PC-9 (cell line): ENCODE measurements at regions not wholly inside any gene's neighbourhood (a gene's known extent, or its start where the extent isn't known, plus 50 kb on each side); places are given as distances from the start of the nearest gene placed in this dataset.

Source experiments
- EZH2 ChIP-seq: fragments of 200-600 bp; sonication (generic); IDR thresholded peaks from 2 replicates; pipeline ENCODE4 v1.8.0; 2017; ENCODE audit warnings: antibody characterized with exemption, low read depth
- TF ChIP-seq, protein P1 (sequence below): fragments of 200-600 bp; sonication (generic); conservative IDR thresholded peaks from 2 replicates; pipeline ENCODE4 v1.6.1; 2017; ENCODE audit warnings: mixed run types, antibody characterized with exemption, mild to moderate bottlenecking, moderate library complexity

DNA sequence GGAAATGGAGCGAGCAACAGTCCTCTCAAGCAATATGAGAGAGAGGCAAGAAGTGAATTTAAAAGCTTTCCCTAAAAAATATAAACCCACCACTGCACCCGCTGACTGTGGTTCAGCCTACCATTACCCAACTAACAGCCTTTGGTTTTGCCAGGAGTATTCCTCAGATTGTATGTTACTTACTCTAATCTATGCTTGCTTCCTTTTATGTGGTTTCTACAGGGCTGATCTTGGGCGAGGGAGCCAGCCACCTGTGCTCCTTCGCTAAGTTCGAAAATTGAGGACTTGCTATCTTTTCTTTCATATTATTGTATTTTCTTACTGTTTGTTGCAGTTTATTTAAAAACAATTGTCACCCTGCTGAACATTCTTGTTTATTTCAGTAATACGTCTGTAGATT, 101.1 kb downstream of the DDX53 start:
- TF ChIP-seq, protein P1, sequence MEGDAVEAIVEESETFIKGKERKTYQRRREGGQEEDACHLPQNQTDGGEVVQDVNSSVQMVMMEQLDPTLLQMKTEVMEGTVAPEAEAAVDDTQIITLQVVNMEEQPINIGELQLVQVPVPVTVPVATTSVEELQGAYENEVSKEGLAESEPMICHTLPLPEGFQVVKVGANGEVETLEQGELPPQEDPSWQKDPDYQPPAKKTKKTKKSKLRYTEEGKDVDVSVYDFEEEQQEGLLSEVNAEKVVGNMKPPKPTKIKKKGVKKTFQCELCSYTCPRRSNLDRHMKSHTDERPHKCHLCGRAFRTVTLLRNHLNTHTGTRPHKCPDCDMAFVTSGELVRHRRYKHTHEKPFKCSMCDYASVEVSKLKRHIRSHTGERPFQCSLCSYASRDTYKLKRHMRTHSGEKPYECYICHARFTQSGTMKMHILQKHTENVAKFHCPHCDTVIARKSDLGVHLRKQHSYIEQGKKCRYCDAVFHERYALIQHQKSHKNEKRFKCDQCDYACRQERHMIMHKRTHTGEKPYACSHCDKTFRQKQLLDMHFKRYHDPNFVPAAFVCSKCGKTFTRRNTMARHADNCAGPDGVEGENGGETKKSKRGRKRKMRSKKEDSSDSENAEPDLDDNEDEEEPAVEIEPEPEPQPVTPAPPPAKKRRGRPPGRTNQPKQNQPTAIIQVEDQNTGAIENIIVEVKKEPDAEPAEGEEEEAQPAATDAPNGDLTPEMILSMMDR, result no peak
- no peak for TF ChIP-seq EZH2
